ENCODE measurements at regions not wholly inside any gene's neighbourhood (a gene's known extent, or its start where the extent isn't known, plus 50 kb on each side); places are given as distances from the start of the nearest gene placed in this dataset.
"Not testable (repeated sequence)": the region's sequence is repeated elsewhere in the genome, so short reads cannot be mapped to it uniquely, and the experiment has no call there.

GRCh38 chr10:34015700-34016099 lies 681.2 kb upstream of the NRP1 start:
- DNase-seq (ENCODE audit: low spot score): no peak

GRCh38 chr10:34013235-34013634 lies 678.8 kb upstream of the NRP1 start:
- DNase-seq (ENCODE audit: low spot score): no peak

- no peak for DNase-seq (ENCODE audit: low spot score)
Measured at GRCh38 chr10:34010891-34011290, 676.4 kb upstream of the NRP1 start.

- DNase-seq (ENCODE audit: low spot score): not testable (repeated sequence)
Measured at GRCh38 chr10:34010228-34010627, 675.8 kb upstream of the NRP1 start.

- DNase-seq (ENCODE audit: low spot score): no peak
Measured at GRCh38 chr10:34008656-34009055, 674.2 kb upstream of the NRP1 start.

GRCh38 chr10:34006471-34006870 lies 672.0 kb upstream of the NRP1 start:
- no peak for DNase-seq (ENCODE audit: low spot score)

- DNase-seq (ENCODE audit: low spot score): no peak
Measured at GRCh38 chr10:34003561-34003960, 669.1 kb upstream of the NRP1 start.

GRCh38 chr10:34002896-34003295 lies 668.4 kb upstream of the NRP1 start:
- DNase-seq (ENCODE audit: low spot score): no peak

GRCh38 chr10:34001831-34002230 lies 667.4 kb upstream of the NRP1 start:
- DNase-seq (ENCODE audit: low spot score): no peak

- no peak for DNase-seq (ENCODE audit: low spot score)
Measured at GRCh38 chr10:34001087-34001580, 666.7 kb upstream of the NRP1 start.

- DNase-seq (ENCODE audit: low spot score): no peak
Measured at GRCh38 chr10:33993917-33994316, 659.5 kb upstream of the NRP1 start.

- no peak for DNase-seq (ENCODE audit: low spot score)
Measured at GRCh38 chr10:33991924-33992323, 657.5 kb upstream of the NRP1 start.

GRCh38 chr10:33986515-33986914 lies 652.0 kb upstream of the NRP1 start:
- no peak for DNase-seq (ENCODE audit: low spot score)

GRCh38 chr10:33986016-33986415 lies 651.5 kb upstream of the NRP1 start:
- DNase-seq (ENCODE audit: low spot score): no peak

GRCh38 chr10:33982995-33983394 lies 648.5 kb upstream of the NRP1 start:
- DNase-seq (ENCODE audit: low spot score): no peak

GRCh38 chr10:33981301-33981700 lies 646.8 kb upstream of the NRP1 start:
- no peak for DNase-seq (ENCODE audit: low spot score)

- DNase-seq (ENCODE audit: low spot score): no peak
Measured at GRCh38 chr10:33979195-33979594, 644.7 kb upstream of the NRP1 start.

GRCh38 chr10:33975481-33975880 lies 641.0 kb upstream of the NRP1 start:
- DNase-seq (ENCODE audit: low spot score): no peak

GRCh38 chr10:33974976-33975478 lies 640.6 kb upstream of the NRP1 start:
- no peak for DNase-seq (ENCODE audit: low spot score)

- DNase-seq (ENCODE audit: low spot score): no peak
Measured at GRCh38 chr10:33968983-33969382, 634.5 kb upstream of the NRP1 start.

- DNase-seq (ENCODE audit: low spot score): no peak
Measured at GRCh38 chr10:33967606-33968120, 633.2 kb upstream of the NRP1 start.

- no peak for DNase-seq (ENCODE audit: low spot score)
Measured at GRCh38 chr10:33966946-33967345, 632.5 kb upstream of the NRP1 start.

- DNase-seq (ENCODE audit: low spot score): no peak
Measured at GRCh38 chr10:33965795-33966581, 631.5 kb upstream of the NRP1 start.

GRCh38 chr10:33963729-33964128 lies 629.3 kb upstream of the NRP1 start:
- no peak for DNase-seq (ENCODE audit: low spot score)

Measured in CD4-positive, alpha-beta T cell treated with Interleukin-15 for 4 hours (primary cell).